ENCODE measurements at regions not wholly inside any gene's neighbourhood (a gene's known extent, or its start where the extent isn't known, plus 50 kb on each side); places are given as distances from the start of the nearest gene placed in this dataset.

DNA sequence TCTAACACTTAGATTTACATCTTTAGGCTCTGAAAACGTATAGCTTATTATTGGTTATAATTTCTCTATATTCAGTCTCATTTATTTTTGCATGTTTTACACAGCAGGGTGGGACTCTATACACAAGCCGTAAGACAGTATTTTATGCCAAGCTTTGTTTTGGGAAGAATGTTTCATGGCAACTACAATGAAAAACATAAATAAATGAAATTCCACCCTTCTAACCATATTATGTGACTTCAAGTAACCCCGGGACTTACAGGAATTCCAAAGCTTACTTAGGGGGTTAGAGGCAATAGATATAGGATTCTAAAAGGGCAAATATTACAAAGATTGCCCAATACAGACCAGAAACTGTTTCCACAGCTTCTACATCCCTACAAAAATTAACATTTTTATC is 370.9 kb downstream of the PRR32 start:
- TF ChIP-seq POLR2A (IDR thresholded peaks at IDR 0.05): no peak
- TF ChIP-seq CTCF (IDR thresholded peaks at IDR 0.05): no peak
